22Rv1 (cell line): ENCODE measurements at regions not wholly inside any gene's neighbourhood (a gene's known extent, or its start where the extent isn't known, plus 50 kb on each side); places are given as distances from the start of the nearest gene placed in this dataset.

Experiments
- H3K27ac ChIP-seq: fragments of 450-650 bp; 2 replicates; pipeline ENCODE4 v1.5.1; 2017
- CTCF ChIP-seq: fragments of 450-650 bp; IDR thresholded peaks from 2 replicates; pipeline ENCODE4 v1.5.1; 2017; ENCODE audit warnings: mild to moderate bottlenecking
- ZFX ChIP-seq: fragments of 450-650 bp; IDR thresholded peaks from 2 replicates; pipeline ENCODE4 v1.6.1; 2017; ENCODE audit warnings: antibody characterized with exemption, borderline replicate concordance

DNA sequence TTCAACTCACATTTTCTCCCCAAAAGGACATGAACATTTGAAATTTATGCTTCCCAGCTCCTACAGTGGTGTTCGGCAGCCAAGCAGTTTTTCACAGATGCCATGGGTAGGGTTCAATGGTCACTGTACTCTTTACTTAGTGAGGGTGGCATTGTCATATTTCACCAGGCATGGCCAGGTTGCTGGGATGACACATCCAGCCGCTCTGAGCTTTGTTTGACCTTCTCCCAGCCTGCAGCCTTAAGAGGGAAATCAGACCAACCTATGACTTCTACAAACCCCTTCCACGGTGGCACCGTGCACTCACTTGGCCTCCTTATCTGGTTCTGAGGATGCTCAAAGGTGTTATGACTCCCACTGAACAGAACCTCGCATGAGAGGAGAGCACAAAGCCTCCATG lies 108.4 kb upstream of the SH3BP4 start:
- H3K27ac ChIP-seq: no peak overlapping the region
- TF ChIP-seq CTCF (no peak), ZFX (no peak)

GRCh38 chr2:234842753-234843152 lies 109.1 kb upstream of the SH3BP4 start:
- no peak overlapping the region for H3K27ac ChIP-seq
- no peak for TF ChIP-seq ZFX
- no peak for TF ChIP-seq CTCF

DNA sequence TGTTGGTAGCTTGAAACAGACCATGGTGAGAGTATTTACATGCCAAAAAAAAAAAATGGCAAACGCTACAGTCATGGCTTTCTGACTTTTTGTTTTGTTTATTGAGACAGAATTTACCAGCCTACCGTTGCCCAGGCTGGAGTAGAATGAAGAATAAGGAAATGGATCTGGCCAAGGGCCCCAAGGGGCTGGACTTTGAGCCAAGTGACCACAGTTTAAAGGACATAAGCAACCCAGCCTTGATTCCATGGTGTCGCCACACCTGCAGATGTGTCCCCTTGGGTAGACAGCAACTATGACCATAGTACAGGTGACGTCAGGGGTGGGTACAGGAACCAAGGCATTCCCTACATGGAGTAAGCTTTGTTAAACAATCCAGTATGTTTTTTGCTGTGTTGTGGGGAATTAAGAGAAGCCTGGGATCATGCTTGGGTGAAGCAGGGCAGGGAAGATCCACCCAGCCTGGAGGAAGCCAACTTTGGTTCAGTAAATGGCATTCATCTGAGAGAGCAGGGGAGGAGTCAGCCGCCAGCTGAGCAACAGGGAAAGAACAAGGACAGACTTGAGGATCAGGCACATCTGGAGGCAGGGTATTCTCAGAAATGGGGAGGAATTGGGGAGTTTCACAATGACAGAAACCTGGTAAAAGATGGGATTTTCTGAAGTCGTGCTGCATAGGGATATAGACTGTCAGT lies 110.3 kb upstream of the SH3BP4 start:
- no peak overlapping the region for H3K27ac ChIP-seq
- no peak for TF ChIP-seq ZFX
- no peak for TF ChIP-seq CTCF

DNA sequence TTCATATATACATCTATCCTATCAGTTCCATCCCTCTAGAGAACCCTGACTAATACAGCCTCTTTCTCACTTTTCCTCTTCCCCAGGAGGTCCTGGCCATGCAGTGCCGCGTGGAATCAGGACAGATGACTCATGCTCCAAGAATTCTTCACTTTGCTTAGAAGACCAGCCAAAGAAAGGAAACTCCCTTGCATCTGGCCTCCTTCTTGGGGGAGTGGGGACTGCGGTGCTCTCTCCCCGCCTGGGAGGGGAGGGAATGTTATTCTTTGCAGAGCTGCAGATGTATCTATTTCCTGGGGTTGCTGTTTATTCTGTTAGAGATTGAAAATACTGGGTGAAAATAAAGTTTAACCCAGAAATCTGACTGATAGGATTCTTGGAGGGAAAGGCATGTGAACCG lies 111.5 kb upstream of the SH3BP4 start:
- no peak overlapping the region for H3K27ac ChIP-seq
- no peak for TF ChIP-seq ZFX
- no peak for TF ChIP-seq CTCF

- TF ChIP-seq CTCF (no peak), ZFX (no peak)
- no peak overlapping the region for H3K27ac ChIP-seq
These were observed 112.5 kb upstream of the SH3BP4 start for GRCh38 chr2:234839285-234839684.

DNA sequence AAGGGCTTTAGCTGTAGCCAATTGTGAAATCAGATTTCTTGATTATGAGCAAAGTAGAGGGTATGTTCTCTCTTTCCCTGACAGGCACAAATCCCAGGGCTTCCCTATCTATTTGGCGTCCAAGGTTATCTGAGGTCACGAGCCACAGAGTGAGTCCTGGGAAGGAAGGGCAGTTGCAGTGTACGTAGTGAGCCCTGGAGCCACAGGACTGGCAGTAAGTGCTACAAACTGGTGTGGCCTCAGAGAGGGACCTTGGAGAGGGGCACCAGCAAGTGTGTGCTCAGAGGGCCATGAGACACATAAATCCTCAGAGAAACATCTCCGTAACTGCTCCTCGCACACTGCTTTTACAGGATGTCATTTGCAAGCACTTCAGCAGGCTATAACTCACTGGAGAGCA lies 115.5 kb upstream of the SH3BP4 start:
- TF ChIP-seq CTCF (no peak), ZFX (no peak)
- H3K27ac ChIP-seq: no peak overlapping the region

GRCh38 chr2:234835738-234836137 lies 116.1 kb upstream of the SH3BP4 start:
- no peak for TF ChIP-seq ZFX
- no peak for TF ChIP-seq CTCF
- H3K27ac ChIP-seq: no peak overlapping the region
